Smooth muscle cell (in vitro differentiated cells): ENCODE measurements at regions not wholly inside any gene's neighbourhood (a gene's known extent, or its start where the extent isn't known, plus 50 kb on each side); places are given as distances from the start of the nearest gene placed in this dataset.

Experiments
- DNase-seq: peaks from one replicate; lab custom pipeline; 2025; ENCODE audit not compliant: unreplicated experiment; lab: John Stamatoyannopoulos, UW
- H2AFZ ChIP-seq: fragments of 200-600 bp; sonication (generic); 2 replicates; pipeline ENCODE4 v1.6.0; 2016; ENCODE audit warnings: antibody characterized with exemption, low read depth, mild to moderate bottlenecking
- H3F3A ChIP-seq: fragments of 200-600 bp; sonication (generic); 2 replicates; pipeline ENCODE4 v1.6.0; 2017; ENCODE audit warnings: antibody characterized with exemption, low read depth
- H3K27ac ChIP-seq: fragments of 200-600 bp; sonication (generic); 2 replicates; pipeline ENCODE4 v1.5.1; 2016; ENCODE audit warnings: low read depth, mild to moderate bottlenecking
- H3K27me3 ChIP-seq: fragments of 200-600 bp; sonication (generic); 2 replicates; pipeline ENCODE4 v1.6.1; 2016; ENCODE audit warnings: low read depth, mild to moderate bottlenecking
- H3K36me3 ChIP-seq: fragments of 200-600 bp; sonication (generic); 2 replicates; pipeline ENCODE4 v1.5.1; 2016; ENCODE audit warnings: low read depth
- H3K4me1 ChIP-seq: fragments of 200-600 bp; sonication (generic); 2 replicates; pipeline ENCODE4 v1.5.1; 2016; ENCODE audit warnings: low read depth
- H3K4me2 ChIP-seq: fragments of 200-600 bp; sonication (generic); 2 replicates; pipeline ENCODE4 v1.6.0; 2016; ENCODE audit warnings: mild to moderate bottlenecking
- H3K4me3 ChIP-seq: fragments of 200-600 bp; sonication (generic); 2 replicates; pipeline ENCODE4 v1.5.1; 2016; ENCODE audit warnings: mild to moderate bottlenecking
- H3K79me2 ChIP-seq: fragments of 200-600 bp; sonication (generic); 2 replicates; pipeline ENCODE4 v1.6.0; 2016; ENCODE audit warnings: low read depth, mild to moderate bottlenecking
- H3K9ac ChIP-seq: fragments of 200-600 bp; sonication (generic); 2 replicates; pipeline ENCODE4 v1.6.0; 2016; ENCODE audit warnings: low read depth
- H3K9me3 ChIP-seq: fragments of 200-600 bp; sonication (generic); replicated peaks from 2 replicates; pipeline ENCODE4 v1.5.1; 2016; ENCODE audit warnings: low read depth
- H4K20me1 ChIP-seq: fragments of 200-600 bp; sonication (generic); 2 replicates; pipeline ENCODE4 v1.6.0; 2016; ENCODE audit warnings: low read depth
- WGBS: methylation state at CpG from one replicate; pipeline ENCODE4 v1.1.7; 2016; ENCODE audit warnings: low lambda C conversion rate; 5-methylcytosine and 5-hydroxymethylcytosine counted together
- TF ChIP-seq, protein P1 (sequence below): fragments of 200-600 bp; sonication (generic); IDR thresholded peaks from 2 replicates; pipeline ENCODE4 v1.5.1; 2017; ENCODE audit warnings: borderline replicate concordance, mild to moderate bottlenecking, antibody characterized with exemption; ENCODE audit not compliant: insufficient read depth, poor library complexity, severe bottlenecking

DNA sequence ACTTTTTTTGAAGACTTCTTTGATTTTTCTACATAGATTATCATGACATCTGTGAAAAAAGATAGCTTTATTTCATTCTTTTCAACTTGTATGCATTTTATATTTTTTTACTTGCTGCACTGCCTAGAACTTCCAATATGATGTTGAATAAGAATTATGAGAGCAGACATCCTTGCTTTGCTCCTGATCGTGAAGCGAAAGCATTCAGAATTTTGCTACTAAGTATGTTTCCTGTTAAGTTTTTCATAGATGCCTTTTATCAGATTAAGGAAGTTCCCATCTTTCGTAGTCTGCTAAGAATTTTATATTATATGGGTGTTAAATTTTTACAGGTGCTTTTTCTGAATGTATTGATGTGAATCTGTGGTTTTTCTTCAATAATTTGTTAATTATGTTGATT is 163.4 kb upstream of the GADL1 start:
- WGBS: 95% methylated on average over 3 of the region's 3 CpGs

DNA sequence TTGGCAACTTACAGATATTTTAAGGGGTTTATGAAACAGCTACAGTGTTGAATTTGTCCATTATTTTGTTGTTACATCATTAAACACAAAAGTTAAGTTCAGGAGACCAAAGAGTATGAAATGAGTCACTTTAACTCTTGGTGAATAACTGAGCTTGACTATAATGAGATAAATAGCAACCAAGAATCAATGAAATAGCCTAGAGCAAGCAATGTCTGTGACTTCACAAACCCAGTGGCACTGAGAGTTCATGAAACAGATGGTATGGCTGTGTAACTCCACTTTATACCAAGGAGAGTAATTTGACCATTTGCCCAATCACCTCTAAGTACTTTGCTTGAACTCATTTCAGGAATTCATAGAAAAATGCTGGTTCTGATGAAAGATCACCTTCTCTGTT is 169.6 kb upstream of the GADL1 start:
- Histone ChIP-seq H3K4me3 (no peak overlapping the region), H3K4me1 (peaks cover 4% of the 10 kb centered on the region), H2AFZ (no peak overlapping the region), H3K9me3 (peaks cover 5% of the 10 kb centered on the region), H3F3A (no peaks in the 10 kb centered on the region), H3K9ac (no peak overlapping the region), H3K4me2 (no peak overlapping the region), H3K36me3 (peaks cover 5% of the 10 kb centered on the region), H4K20me1 (no peaks in the 10 kb centered on the region), H3K27me3 (no peaks in the 10 kb centered on the region), H3K79me2 (no peaks in the 10 kb centered on the region), H3K27ac (no peak overlapping the region)
- no peak for DNase-seq
- TF ChIP-seq, protein P1, sequence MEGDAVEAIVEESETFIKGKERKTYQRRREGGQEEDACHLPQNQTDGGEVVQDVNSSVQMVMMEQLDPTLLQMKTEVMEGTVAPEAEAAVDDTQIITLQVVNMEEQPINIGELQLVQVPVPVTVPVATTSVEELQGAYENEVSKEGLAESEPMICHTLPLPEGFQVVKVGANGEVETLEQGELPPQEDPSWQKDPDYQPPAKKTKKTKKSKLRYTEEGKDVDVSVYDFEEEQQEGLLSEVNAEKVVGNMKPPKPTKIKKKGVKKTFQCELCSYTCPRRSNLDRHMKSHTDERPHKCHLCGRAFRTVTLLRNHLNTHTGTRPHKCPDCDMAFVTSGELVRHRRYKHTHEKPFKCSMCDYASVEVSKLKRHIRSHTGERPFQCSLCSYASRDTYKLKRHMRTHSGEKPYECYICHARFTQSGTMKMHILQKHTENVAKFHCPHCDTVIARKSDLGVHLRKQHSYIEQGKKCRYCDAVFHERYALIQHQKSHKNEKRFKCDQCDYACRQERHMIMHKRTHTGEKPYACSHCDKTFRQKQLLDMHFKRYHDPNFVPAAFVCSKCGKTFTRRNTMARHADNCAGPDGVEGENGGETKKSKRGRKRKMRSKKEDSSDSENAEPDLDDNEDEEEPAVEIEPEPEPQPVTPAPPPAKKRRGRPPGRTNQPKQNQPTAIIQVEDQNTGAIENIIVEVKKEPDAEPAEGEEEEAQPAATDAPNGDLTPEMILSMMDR: no peak

More for the DNA sequence above, 163.4 kb upstream of the GADL1 start:
- no peak for DNase-seq
- TF ChIP-seq, protein P1: no peak
- Histone ChIP-seq H3K4me3 (no peak overlapping the region), H2AFZ (no peak overlapping the region), H3K9ac (no peak overlapping the region), H4K20me1 (no peaks in the 10 kb centered on the region), H3K36me3 (peaks cover 11% of the 10 kb centered on the region), H3K9me3 (peaks cover 10% of the 10 kb centered on the region), H3K27ac (no peak overlapping the region), H3K79me2 (no peaks in the 10 kb centered on the region), H3K27me3 (no peaks in the 10 kb centered on the region), H3F3A (no peaks in the 10 kb centered on the region), H3K4me1 (no peaks in the 10 kb centered on the region), H3K4me2 (no peak overlapping the region)

DNA sequence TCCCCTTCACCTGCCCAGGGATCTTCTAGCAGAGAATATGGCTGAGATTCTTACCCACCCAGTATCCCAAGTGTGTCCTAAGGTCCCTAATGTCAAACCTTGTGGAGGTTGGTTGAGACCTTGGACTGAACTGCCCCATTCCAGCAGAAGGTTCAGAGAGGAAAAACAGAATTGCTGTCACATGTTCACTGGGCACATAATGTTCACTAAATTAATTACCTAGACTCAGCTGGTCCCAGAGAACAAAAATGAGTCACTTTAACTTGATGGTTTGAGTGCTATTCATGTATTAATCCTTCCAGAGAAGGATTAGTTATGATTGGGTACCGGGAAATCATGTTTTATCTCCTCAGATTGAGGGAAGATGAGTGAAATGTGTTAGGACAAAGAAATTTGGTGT is 171.3 kb upstream of the GADL1 start:
- no peaks in the 10 kb centered on the region for H3K9me3 ChIP-seq
- H3K27ac ChIP-seq: no peak overlapping the region
- H3K27me3 ChIP-seq: no peaks in the 10 kb centered on the region
- no peak overlapping the region for H3K4me2 ChIP-seq
- no peaks in the 10 kb centered on the region for H3K79me2 ChIP-seq
- no peaks in the 10 kb centered on the region for H3K36me3 ChIP-seq
- no peak overlapping the region for H3K9ac ChIP-seq
- no peak overlapping the region for H3K4me3 ChIP-seq
- no peaks in the 10 kb centered on the region for H4K20me1 ChIP-seq
- WGBS: 67% methylated on average over 1 of the region's 1 CpG
- peaks cover 4% of the 10 kb centered on the region for H3K4me1 ChIP-seq
- no peaks in the 10 kb centered on the region for H3F3A ChIP-seq
- H2AFZ ChIP-seq: no peak overlapping the region
- TF ChIP-seq, protein P1: no peak
- DNase-seq: no peak

DNA sequence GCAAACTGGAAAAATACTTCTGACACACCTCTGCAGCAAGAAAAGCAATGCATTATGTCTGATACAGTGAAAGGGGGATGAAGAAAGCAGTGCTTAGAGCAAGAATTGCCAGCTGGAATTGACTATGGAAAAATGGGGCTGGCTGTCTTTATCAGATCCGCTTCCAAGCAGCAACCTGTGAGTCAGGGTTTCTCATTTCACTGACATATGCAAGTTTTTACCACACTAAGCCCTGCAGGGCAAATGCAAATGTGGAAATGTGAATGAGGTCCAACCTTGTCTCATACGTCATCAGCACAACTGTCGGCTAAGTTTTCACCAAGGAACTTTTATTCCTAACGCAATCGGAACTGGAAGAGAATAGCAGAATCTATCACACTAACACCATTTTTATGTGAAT is 172.5 kb upstream of the GADL1 start:
- H3K4me3 ChIP-seq: no peak overlapping the region
- peak overlapping the region; percentile 64 for H3K27ac ChIP-seq
- no peak for DNase-seq
- H3K9me3 ChIP-seq: no peaks in the 10 kb centered on the region
- H3F3A ChIP-seq: no peaks in the 10 kb centered on the region
- H3K4me1 ChIP-seq: peaks cover 4% of the 10 kb centered on the region
- H2AFZ ChIP-seq: no peak overlapping the region
- no peaks in the 10 kb centered on the region for H3K36me3 ChIP-seq
- no peaks in the 10 kb centered on the region for H3K79me2 ChIP-seq
- no peaks in the 10 kb centered on the region for H3K27me3 ChIP-seq
- 30% methylated on average over 5 of the region's 5 CpGs for WGBS
- peak overlapping the region; percentile 53 for H3K4me2 ChIP-seq
- no peak overlapping the region for H3K9ac ChIP-seq
- TF ChIP-seq, protein P1: no peak
- no peaks in the 10 kb centered on the region for H4K20me1 ChIP-seq
